ENCODE measurements at regions not wholly inside any gene's neighbourhood (a gene's known extent, or its start where the extent isn't known, plus 50 kb on each side); places are given as distances from the start of the nearest gene placed in this dataset.
A peak's percentile ranks its signal among the peaks of the same experiment; 100 is the strongest.
"Not testable (repeated sequence)": the region's sequence is repeated elsewhere in the genome, so short reads cannot be mapped to it uniquely, and the experiment has no call there.

GRCh38 chr1:9441451-9442133 is 97.7 kb upstream of the SLC25A33 start:
- no peak for TF ChIP-seq CTCF (IDR thresholded peaks at IDR 0.05; ENCODE audit: low read depth, low read length)
- DNase-seq (ENCODE audit: extremely low read depth, low read depth), result peak; percentile 23

- TF ChIP-seq CTCF (IDR thresholded peaks at IDR 0.05; ENCODE audit: low read depth, low read length), result no peak
- no peak for DNase-seq (ENCODE audit: extremely low read depth, low read depth)
These were observed 96.9 kb upstream of the SLC25A33 start for GRCh38 chr1:9442278-9442846.

- TF ChIP-seq CTCF (IDR thresholded peaks at IDR 0.05; ENCODE audit: low read depth, low read length), result no peak
- no peak for DNase-seq (ENCODE audit: extremely low read depth, low read depth)
These were observed 96.3 kb upstream of the SLC25A33 start for GRCh38 chr1:9442986-9443385.

- TF ChIP-seq CTCF (IDR thresholded peaks at IDR 0.05; ENCODE audit: low read depth, low read length), result no peak
- DNase-seq (ENCODE audit: extremely low read depth, low read depth), result no peak
These were observed 95.3 kb upstream of the SLC25A33 start for GRCh38 chr1:9443913-9444445.

GRCh38 chr1:9444532-9444931 is 94.7 kb upstream of the SLC25A33 start:
- DNase-seq (ENCODE audit: extremely low read depth, low read depth), result no peak
- no peak for TF ChIP-seq CTCF (IDR thresholded peaks at IDR 0.05; ENCODE audit: low read depth, low read length)

- not testable (repeated sequence) for DNase-seq (ENCODE audit: extremely low read depth, low read depth)
These were observed 94.2 kb upstream of the SLC25A33 start for GRCh38 chr1:9445081-9445480.

- no peak for DNase-seq (ENCODE audit: extremely low read depth, low read depth)
- no peak for TF ChIP-seq CTCF (IDR thresholded peaks at IDR 0.05; ENCODE audit: low read depth, low read length)
These were observed 91.9 kb upstream of the SLC25A33 start for GRCh38 chr1:9447215-9447960.

Measured in AG09319 (cell line).